Esophagus muscularis mucosa (tissue), 4 donors: ENCODE measurements at regions not wholly inside any gene's neighbourhood (a gene's known extent, or its start where the extent isn't known, plus 50 kb on each side); places are given as distances from the start of the nearest gene placed in this dataset.

Source experiments
- EP300 ChIP-seq: sonication (generic); formaldehyde crosslinking; IDR thresholded peaks from one replicate; pipeline ENCODE4 v1.6.1; 2017; ENCODE audit warnings: antibody characterized with exemption
- POLR2A ChIP-seq: fragments of 450-650 bp; IDR thresholded peaks from one replicate; pipeline ENCODE4 v1.6.1; 2017; ENCODE audit warnings: antibody characterized with exemption, moderate library complexity, mild to moderate bottlenecking, low read depth
- POLR2AphosphoS5 ChIP-seq, 2 donors: sonication (generic); formaldehyde crosslinking; IDR thresholded peaks; one replicate each; pipeline ENCODE4 v1.6.1; 2017; ENCODE audit warnings: antibody characterized with exemption in 2 of 2
- TF ChIP-seq, protein P1 (sequence below), 3 experiments: fragments of 200-600 bp in 2 of 3; fragments of 450-650 bp in 1 of 3; sonication (generic) in 2 of 3; IDR thresholded peaks; one replicate each; pipeline ENCODE4 v1.5.1; 2017 to 2019; ENCODE audit warnings: antibody characterized with exemption in 3 of 3, mild to moderate bottlenecking in 2 of 3, moderate library complexity in 1 of 3

DNA sequence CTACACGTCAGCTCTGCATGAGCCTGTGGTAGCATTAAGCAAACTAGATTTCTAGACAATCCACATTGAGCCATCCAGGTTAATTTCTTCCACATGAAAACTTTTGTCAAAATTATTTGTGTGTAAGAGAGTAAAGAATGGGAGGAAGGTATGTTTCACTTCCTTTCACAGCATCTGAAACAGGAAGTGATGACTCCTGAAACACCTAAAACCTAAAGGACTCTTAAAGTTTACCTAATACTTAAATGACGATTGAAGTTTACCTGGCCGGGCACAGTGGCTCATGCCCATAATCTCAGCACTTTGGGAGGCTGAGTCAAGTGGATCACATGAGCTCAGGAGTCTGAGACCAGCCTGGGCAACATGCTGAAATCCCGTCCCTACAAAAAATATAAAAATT lies 223.8 kb downstream of the CEMIP2 start:
- TF ChIP-seq EP300 (no peak), POLR2A (no peak), POLR2AphosphoS5 (IDR thresholded peaks at IDR 0.05) (no peak)
- TF ChIP-seq, protein P1, sequence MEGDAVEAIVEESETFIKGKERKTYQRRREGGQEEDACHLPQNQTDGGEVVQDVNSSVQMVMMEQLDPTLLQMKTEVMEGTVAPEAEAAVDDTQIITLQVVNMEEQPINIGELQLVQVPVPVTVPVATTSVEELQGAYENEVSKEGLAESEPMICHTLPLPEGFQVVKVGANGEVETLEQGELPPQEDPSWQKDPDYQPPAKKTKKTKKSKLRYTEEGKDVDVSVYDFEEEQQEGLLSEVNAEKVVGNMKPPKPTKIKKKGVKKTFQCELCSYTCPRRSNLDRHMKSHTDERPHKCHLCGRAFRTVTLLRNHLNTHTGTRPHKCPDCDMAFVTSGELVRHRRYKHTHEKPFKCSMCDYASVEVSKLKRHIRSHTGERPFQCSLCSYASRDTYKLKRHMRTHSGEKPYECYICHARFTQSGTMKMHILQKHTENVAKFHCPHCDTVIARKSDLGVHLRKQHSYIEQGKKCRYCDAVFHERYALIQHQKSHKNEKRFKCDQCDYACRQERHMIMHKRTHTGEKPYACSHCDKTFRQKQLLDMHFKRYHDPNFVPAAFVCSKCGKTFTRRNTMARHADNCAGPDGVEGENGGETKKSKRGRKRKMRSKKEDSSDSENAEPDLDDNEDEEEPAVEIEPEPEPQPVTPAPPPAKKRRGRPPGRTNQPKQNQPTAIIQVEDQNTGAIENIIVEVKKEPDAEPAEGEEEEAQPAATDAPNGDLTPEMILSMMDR (IDR thresholded peaks at IDR 0.05) = no peak
